Jurkat, Clone E6-1 (cell line): ENCODE measurements at regions not wholly inside any gene's neighbourhood (a gene's known extent, or its start where the extent isn't known, plus 50 kb on each side); places are given as distances from the start of the nearest gene placed in this dataset.
"Not testable (repeated sequence)": the region's sequence is repeated elsewhere in the genome, so short reads cannot be mapped to it uniquely, and the experiment has no call there.

Source experiments
- DNase-seq: peaks from one replicate; pipeline ENCODE4 v3.0.0-alpha.2; 2011; ENCODE audit warnings: low read depth, low spot score
- H3K4me3 ChIP-seq: 2 replicates; pipeline ENCODE4 v1.5.1; 2011; ENCODE audit warnings: mild to moderate bottlenecking, low read length, control low read depth, moderate library complexity

DNA sequence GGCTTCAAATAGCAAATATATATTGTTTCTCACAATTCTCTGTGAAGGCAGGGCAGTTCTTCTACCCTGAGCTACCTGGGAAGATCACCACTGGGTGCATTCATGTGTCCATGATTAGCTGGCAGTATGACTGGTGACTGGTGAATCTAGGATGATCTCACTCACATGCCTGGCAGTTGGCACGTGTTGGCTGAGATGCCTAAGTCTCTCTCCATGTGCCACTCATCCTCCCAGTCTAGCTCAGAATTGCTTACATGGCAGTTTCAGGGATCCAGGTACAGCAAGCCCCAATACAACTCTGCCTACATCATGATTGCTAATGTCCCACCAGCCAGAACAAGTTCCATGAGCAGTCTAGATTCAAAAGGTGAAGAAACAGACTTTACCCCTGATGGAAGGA lies 346.8 kb upstream of the CNR1 start:
- DNase-seq: no peak
- no peak overlapping the region for H3K4me3 ChIP-seq

DNA sequence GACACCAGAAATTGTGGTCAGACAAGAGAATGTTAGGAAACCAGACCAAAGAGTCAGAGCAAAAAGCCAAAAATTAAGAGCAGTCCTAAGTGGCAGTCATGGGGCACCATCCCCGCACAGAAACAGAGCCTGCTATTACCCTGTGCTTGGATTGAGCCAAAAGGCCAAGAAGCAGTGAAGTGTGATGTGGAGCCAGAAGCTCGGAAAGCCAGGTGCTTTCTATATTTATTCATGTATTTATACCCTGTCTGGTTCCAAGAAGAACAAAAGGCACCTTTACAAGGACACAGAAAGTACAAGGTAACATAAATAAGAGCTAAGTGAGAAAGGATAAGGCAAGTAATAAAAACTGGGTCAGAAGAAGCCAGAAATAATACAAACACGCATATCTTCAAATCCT lies 336.2 kb upstream of the CNR1 start:
- H3K4me3 ChIP-seq: no peak overlapping the region
- DNase-seq: no peak

DNA sequence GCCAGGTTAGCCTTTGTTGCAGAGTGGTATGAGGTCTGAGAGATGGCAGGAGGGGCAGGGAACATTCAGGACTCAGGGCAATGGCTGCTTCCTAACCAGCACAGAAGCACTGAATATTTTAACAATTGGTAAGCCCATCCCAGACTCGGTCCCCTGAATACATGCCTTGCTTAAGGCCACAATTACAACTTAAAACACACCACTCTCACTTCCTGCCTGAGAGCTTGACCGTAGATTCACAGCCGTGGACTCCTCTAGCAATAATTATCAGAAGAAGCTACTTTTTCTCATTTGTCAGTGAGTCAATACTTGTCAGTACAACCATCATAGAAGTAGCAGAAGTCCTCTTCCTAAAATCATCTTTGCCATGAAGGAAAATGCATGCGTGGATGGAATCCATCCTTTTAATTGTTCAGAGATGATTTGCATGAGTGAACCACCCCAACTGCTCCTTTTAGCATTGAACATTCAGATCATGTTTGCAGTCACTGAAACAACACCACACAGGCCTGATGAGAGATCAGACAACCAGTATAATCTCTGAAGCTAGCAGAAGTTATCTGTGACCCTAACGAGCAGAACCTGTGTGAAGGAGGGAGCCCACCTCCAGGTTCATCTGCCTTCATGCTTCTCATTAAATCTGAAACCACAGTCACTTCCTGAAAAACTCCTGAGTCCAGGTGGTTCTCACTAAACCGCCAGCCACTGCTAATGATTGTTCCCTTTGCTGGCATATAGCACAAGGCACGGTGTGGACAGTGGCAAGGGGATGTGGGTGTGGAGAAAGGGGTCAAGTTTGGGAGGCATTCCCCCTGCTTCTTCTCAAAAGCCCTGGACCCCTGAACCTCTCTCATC lies 333.9 kb upstream of the CNR1 start:
- DNase-seq: peak; percentile 26
- no peak overlapping the region for H3K4me3 ChIP-seq

DNA sequence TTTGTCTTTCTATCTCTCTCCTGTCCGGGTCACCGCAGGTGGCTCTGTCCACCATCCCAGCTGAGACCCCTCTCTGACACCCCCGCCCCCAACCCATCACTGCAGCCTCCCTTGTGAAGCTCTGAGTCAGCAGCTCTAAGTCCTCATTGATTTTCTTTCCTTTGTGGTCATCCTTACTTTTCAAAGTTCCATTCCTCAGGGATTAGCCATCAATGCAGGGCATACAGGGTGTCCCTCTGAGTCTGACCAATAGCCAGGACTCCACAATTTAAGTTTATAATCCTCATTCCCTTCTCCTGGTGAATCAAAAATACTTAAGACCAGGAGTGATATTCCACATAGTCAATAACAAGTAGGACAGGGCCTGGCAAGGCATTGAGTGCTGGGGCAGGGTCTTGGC lies 333.3 kb upstream of the CNR1 start:
- H3K4me3 ChIP-seq: no peak overlapping the region
- DNase-seq: no peak

DNA sequence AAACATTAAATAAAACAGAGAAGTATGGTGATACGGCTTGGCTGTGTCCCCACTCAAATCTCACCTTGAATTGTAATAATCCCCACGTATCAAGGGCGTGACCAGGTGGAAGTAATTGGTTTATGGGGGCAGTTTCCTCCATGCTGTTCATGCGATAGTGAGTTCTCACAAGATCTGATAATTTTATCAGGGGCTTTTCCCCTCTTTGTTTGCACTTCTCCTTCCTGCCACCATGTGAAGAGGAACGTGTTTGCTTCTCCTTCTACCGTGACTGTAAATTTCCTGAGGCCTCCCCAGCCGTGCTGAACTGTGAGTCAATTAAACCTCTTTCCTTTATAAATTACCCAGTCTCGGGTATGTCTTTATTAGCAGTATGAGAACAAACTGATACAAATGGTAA lies 331.3 kb upstream of the CNR1 start:
- not testable (repeated sequence) for DNase-seq, H3K4me3 ChIP-seq

DNA sequence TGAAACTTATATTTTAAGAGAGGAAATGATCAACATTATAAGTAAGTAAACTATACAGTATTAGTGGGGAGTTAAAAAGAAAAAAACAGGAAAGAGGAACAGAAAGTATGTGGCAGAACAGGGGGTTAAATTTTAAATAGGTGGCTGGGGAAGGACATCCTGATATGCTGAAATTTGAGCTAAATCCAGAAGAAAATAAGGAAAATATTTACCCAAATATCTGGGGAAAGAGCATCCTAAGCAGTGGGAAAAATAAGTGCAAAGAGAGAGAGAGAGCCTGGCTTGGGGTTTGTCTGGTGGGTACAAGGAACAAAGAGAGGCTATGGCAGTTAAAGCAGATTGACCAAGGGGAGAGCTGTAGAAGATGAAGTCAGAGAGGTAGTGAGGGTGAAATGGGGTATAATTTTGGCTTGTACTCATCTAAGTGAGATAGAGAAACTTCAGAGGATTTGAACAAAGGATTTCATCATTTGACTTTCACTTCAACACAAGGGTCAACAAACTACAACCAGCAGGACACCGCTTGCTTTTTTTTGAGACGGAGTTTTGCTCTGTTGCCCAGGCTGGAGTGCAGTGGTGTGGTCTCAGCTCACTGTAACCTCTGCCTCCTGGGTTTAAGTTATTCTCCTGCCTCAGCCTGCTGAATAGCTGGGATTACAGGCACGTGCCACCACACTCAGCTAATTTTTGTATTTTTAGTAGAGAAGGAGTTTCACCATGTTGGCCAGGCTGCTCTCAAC lies 328.4 kb upstream of the CNR1 start:
- DNase-seq: no peak

DNA sequence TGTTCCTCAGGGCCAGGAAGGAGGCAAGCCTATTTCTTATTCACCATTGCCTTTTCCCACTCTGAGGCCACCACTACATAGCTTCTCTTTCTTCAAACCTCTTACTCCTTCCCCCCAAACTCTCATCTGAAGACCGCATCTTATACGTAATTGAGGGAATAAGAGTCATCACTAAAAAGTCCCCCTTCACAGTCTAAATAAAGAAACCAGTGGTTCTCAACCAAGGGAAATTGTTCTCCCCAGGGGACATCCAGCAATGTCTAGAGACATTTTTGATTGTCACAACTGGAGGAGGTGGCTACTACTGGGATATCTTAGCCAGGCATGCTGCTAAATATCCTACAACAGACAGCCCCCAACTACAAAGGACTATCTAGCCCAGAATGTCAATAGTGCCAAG lies 327.6 kb upstream of the CNR1 start:
- no peak overlapping the region for H3K4me3 ChIP-seq
- DNase-seq: no peak

More for the DNA sequence above, 328.4 kb upstream of the CNR1 start:
- H3K4me3 ChIP-seq: no peak overlapping the region

DNA sequence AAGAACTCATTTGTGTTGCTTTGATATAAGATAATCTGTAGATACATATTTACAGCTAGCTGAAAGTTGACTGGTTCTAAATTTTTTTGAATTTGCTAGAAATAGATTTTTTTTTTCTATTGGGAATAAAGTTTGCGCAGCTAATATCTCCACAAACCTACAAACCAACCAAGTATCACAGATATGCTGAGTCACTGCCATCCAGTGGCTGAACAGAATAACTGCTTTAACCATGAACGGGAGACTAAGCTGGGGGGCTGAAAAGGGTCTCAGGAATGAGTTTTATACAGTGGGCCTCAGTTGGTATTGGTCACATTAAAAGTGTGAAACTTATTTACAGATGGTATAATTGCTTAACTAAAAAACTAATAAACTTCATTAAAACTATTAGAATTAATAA lies 326.7 kb upstream of the CNR1 start:
- peak; percentile 27 for DNase-seq

DNA sequence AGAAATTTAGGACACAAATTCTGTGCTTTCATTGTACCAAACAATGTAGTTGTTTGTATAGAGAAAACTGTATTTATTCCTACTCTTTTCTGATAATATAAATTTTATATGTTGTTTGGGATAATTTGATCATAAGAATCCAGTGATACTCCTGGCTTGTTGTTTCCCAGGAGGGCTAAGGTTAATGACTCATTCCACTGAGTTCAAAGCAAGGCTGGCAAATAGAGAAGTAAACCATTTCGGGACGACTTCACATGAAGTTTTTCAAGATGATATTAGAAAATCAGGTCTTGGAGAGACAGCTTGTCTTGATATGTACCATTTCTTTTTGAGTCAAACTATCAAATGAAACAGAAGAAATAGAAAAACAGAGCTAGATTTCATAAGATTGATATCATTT lies 326.1 kb upstream of the CNR1 start:
- no peak for DNase-seq
- no peak overlapping the region for H3K4me3 ChIP-seq

More for the DNA sequence above, 326.7 kb upstream of the CNR1 start:
- no peak overlapping the region for H3K4me3 ChIP-seq

DNA sequence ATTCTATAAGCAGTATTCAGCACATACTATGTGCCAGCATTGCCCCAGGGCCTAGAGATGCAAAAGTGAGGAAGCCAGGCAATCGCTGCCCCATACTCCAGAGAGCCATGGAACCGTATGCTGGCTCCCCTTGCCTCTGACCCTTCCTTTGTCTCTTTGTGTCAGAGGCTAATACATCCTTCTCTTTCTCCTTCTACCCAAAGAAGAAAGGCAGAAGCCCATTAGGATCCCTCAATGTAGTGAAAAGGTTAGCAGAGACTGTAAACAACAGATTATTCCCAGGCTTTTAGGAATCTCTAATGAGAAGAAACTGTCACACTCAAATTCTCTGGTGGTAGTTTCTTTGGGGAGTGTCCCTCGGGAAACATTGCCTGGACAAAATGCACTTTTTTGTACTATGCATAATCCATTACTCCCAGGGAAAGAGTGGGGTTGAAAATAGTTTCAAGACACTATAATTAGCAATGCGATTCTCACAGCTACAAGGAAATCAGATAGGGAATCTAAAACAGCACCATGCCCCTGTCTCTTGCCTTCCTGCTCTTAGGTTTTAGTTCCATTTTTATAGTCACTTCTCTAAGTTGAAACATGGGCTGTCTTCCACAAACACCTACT lies 325.2 kb upstream of the CNR1 start:
- no peak for DNase-seq

DNA sequence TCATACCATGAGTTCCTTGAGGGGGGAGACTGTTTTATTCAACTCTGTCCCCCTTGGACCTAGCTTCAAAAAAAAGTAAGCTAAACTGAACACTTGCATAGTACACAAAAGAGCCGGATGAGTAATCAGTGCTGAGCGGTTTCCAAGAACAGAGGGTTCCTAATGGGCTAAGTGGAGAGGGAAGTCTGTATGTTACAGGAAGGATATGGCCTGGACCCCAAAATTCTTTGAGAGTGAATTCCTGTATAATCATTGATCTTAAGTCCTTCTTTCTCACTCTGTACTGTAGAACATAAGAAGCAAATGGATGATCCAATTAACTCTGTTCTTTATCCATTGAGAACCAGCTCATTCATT lies 324.7 kb upstream of the CNR1 start:
- no peak overlapping the region for H3K4me3 ChIP-seq

More for the DNA sequence above, 325.2 kb upstream of the CNR1 start:
- H3K4me3 ChIP-seq: no peak overlapping the region

DNA sequence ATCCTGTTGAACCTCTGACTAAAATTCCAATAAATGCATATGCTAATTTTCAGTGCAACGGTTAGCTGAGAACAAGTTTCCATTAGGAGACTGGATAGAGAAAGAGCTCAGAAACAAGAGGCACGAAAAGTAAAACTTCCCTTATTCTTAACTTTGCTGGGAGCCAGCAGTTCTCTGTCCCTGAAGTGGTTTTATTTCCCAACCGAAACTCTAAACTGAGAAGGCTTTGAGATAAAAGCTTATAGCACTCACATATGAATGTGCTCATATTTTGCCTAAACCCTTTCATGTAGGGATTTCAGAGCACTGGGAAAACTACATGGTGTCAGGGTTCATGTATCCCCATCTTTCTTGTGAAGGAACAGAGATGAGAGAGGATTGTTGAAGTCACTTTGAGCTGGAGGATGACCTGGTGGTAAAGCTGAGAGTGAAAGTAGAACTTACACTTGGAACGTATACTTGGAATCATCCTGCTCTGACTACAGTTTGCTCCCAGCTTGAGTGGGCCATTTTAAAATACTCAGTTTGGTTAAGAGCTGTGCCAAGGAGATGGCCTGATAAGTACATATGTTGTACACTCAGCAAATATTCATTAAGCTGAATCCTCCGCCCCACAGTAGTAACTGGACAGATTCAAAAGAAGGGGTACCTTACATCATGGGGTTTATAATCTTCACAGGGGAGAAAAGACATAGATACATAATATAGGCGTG lies 324.2 kb upstream of the CNR1 start:
- DNase-seq: no peak
- H3K4me3 ChIP-seq: no peak overlapping the region

More for the DNA sequence above, 324.7 kb upstream of the CNR1 start:
- DNase-seq: no peak

DNA sequence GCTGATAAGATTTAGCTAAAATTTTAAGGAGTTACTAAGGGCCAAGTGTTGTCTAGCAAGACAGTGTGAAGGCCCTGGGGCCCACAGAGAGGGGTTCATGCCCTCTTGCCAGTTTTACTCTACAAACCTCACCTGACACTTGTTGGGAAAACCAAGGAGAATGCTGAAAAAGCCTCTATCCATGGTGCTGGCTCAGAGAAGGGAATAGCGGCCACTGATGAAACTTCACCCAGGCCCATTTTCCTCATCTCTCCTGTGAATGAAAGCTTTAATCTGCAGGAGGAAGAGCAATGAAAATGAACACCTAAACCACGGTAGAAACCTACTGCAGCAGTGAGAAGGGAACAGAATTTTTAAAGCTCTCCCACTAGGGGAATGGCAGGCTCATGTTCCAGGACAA lies 317.3 kb upstream of the CNR1 start:
- no peak overlapping the region for H3K4me3 ChIP-seq
- no peak for DNase-seq

DNA sequence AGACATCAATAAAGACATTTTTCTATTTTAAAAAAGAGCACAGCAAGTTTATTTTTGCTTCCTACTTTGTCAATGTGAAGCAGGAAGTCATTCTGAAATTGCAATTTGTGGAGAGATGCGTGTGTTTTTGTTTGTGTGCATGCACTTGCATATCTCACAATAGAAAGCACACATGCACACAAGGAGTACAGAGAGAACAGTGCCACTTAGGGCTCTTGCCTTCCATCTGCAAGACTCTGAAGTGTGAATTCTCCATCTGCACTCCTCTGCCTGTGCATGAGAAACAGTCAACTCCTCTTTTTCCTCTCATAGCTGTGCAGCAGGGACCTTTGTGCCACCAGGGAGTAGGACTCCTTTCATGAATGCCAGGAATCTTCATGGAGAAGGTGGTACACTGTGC lies 316.3 kb upstream of the CNR1 start:
- no peak overlapping the region for H3K4me3 ChIP-seq
- DNase-seq: no peak

DNA sequence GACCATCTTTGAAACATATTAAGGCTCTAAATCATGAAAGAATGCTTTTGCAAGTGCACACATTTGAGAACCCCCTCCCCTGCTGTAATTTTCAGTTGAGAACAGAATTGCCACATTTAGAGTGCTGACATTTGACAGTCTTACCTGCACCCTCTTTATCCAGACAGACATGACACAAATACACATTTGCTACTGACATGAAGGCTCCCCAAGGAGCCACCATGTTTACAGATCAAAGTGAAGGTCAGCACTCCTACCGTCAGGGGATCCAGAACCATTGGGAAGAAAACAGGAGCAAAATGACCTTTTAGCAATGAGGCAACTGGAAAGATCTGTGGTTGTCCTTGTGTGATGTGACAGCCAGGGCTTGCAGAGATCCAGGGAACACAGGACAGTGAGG lies 315.4 kb upstream of the CNR1 start:
- no peak overlapping the region for H3K4me3 ChIP-seq
- DNase-seq: no peak

DNA sequence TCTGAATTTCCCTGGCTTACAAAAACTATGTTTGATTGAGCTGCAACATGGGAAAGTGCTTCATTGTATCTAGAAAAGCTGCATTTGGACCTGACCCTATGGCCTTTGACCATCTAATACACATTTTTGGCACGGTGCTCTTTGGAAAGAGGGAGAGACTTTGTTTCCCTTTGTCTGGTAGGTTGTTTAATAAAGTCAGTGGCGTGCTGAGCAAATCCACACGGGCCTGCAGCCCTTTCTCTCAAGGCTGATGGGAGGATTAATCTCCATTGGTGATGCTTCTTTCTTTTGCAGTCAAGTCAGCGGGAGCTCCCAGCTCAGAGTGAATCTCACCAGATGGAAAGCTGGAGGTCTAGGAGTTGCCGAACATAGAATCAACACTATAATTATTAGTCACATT lies 314.7 kb upstream of the CNR1 start:
- no peak for DNase-seq
- H3K4me3 ChIP-seq: no peak overlapping the region

DNA sequence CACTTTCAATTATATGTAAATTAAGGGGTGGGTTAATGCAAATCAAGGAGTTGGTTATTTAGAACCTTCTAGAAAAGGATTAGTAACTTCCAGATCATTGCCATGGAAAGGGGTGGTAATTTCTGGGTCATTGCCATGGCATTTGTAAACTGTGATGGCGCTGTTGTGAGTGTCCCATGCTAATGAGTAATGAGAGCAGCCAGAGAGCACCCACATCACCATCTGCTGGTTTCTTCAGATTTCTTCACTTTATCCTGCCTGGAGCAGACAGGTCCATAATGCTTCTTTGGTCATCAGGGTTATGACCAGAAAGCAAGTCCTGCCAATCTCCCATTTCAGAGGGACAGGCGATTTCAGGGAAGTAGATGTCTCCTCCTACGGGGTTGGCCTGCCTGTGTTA lies 311.3 kb upstream of the CNR1 start:
- no peak overlapping the region for H3K4me3 ChIP-seq
- no peak for DNase-seq

DNA sequence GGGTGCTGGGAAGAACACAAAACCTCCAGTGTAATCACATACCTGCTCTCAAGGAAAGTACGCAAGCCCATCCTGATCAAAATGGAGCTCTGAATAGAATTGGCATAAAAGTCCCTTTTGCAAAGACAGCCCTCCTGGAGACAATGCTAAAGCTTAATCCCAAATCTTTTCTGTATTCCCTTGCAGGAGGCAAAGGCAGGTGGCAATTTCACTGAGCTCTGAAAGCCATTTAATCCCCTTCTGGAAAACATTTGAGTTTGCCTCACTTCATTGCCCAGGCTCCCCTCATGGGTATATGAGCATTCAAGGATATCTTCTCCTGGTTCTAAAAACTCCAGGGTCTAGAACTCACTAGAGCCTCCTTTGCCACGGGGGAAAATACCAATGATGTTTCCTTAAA lies 310.2 kb upstream of the CNR1 start:
- no peak for DNase-seq

DNA sequence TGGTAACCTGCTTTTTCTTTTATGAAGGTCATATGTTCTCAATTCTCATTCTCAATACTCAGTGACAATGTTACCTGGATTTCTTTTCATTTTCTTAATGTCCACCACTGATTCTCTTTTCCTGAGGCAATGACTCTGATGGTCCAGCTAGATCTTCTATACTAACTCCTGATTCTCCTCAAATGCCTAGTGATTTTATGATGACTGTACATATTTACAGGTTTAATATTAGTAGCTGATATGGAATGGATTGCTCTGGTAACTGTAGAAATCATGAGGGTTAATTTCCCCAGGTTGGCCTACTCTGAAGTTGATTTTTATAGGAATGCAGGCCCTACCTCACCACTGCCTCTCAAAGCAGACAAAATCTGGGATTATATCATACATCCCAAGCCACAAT lies 308.6 kb upstream of the CNR1 start:
- no peak overlapping the region for H3K4me3 ChIP-seq
- DNase-seq: no peak

More for the DNA sequence above, 310.2 kb upstream of the CNR1 start:
- no peak overlapping the region for H3K4me3 ChIP-seq

DNA sequence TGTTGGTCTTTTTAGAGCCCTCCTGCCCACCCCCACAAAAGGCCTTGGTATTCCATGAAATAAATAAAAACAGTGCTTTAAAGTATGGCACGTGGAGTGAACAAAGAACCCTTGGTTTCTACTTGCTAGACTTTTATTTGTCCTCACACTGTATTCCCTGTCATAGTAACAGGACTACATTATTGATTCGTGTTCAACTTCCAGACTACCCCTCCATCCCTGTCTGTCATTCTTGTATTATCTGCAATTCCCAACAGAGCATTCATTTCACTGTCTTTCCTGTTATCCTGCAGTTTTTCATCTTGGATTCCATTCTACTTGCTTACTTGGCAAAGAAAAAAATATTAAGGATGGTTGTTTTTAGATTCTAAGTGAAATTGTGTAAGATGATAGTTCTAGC lies 307.4 kb upstream of the CNR1 start:
- H3K4me3 ChIP-seq: no peak overlapping the region
- DNase-seq: no peak
